Activated CD4-positive, alpha-beta T cell treated with anti-CD3 and anti-CD28 coated beads, Interleukin-2, amount 50 U/mL, for 24 hours (primary cell): ENCODE measurements at regions not wholly inside any gene's neighbourhood (a gene's known extent, or its start where the extent isn't known, plus 50 kb on each side); places are given as distances from the start of the nearest gene placed in this dataset.
"Not testable (repeated sequence)": the region's sequence is repeated elsewhere in the genome, so short reads cannot be mapped to it uniquely, and the experiment has no call there.

ENCODE experiments used
- DNase-seq, 2 donors: peaks; one replicate each; pipeline ENCODE4 v3.0.0-alpha.2; 2020; ENCODE audit warnings: low read depth in 1 of 2, low spot score in 1 of 2

DNA sequence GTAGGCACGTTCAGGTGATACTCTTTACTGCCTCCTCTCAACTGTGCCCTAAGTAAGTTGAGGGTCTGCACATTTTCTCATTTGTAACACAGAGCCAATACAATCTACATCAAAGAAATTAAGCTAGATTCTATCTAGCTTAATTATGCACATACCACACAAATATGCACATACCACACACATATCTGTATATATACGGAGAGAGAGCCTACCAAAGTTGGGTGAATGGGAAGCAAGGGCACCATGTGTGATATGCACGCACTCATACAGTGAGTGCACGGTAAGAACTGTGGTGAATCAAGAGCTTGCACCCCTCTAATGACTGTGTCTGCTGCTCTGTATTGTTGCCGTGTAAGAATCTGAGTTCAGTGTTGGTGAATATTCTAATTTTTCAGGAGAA is 314.9 kb downstream of the ZNF326 start:
- DNase-seq = no peak

DNA sequence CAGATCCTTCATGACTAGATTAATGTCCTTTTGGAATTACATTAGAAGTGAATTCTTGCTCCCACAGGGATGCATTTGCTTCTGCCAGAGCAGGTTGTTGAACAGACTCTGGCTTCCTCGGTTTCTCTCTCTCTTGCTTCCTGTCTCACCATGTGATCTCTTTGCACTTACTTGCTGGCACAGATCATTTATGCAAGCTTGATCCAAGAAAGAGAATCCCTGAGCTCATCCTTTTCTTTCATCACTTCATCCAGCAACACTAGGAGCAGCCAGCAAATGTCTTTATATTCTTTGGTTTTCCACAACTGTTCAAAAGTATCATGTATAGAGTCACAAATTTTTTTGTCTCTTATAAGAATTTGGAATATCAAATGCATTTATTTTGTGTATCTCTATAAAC is 313.5 kb downstream of the ZNF326 start:
- no peak for DNase-seq

DNA sequence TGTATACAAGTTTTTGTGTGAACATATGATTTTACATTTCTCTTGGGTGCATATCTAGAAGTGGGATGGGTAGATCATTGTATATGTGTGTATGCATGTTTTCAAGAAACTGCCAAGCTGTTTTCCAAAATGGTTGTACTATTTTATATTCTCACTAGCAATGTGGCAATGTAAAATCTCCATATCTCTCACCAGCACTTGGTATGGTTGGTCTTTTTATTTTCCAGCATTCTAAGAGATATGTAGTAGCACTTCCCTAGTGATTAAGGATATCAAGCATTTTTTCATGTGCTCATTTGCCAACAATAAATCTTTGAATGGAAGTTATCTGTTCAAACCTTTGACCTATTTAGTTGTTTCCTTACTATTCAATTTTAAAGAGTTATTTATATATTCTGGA is 310.7 kb downstream of the ZNF326 start:
- no peak for DNase-seq

- no peak for DNase-seq
These were observed 301.4 kb downstream of the ZNF326 start for GRCh38 chr1:90296327-90296726.

- DNase-seq = no peak
These were observed 300.6 kb downstream of the ZNF326 start for GRCh38 chr1:90295534-90295933.

DNA sequence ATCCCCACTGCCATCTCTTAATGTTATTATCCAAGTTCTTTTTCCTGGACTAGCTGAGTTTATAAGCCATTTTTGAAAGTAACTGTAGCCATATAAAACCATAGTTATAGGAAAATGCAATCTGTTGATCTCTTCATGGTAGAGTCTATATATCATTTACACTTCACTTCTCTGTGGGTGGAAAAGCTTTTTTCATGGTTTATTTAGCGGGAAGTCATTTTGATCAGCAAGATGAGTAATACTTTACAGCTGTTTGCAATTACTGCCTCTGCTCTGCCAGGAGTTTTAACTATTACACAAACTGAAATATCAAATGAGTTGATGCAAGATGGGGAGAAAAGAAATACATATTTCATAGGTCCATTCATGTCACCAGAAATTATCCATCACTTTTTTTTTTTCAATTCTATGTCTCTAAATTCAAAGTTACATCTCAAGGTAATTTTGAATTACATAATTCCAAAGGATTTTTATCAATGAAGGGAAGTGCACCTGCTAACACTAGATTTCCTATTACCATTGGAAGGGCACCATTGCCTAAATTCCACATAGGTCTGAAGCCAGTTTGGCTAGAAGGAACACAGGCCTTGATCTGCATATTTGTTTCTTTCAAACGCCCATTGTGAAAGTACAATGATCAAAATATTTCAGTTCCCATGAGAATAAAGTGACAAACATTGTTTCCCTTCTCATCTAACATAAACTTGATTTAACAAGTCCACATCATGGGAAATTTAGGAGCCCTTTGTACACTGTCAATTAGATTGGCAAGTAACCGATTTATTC is 296.7 kb downstream of the ZNF326 start:
- DNase-seq = no peak

DNA sequence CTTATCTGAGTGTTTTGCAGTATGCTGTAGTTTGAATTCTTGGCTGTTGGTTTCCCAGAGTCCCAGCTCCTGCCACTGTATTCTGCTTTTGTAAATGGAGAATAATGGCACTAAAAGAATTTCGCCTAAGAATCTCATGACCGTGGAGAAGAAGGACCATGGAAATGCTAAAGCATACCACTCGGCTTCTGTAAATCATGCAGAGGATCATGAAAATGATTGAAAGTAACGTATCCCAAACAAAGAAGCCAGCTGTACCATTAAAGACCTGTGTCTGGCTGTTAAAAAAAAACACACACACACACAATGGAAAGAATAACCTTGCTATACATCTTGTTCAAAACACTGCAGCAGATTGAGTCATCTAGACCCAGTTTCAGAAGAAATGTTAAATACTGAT is 287.9 kb downstream of the ZNF326 start:
- DNase-seq = no peak

- not testable (repeated sequence) for DNase-seq
These were observed 287.0 kb downstream of the ZNF326 start for GRCh38 chr1:90281886-90282285.

DNA sequence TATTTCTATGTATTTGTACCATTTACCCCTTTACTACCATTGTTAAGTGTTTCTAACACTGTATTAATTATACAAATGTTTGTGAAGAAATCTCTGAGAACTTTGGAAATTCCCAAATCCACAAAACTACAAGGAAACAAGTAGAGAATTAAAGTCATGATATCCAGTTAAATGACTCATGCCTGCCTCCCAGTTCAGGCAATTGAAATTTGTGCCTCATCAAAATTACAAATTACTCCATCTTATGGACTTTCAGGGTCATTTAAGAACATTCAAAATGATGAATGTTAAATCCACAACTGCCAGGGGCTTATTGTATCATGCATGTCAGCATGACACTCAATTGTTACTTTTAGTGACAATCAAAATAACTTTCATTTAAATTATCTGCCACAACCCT is 282.4 kb downstream of the ZNF326 start:
- no peak for DNase-seq

- DNase-seq = no peak
These were observed 279.5 kb downstream of the ZNF326 start for GRCh38 chr1:90274376-90274775.

- DNase-seq = no peak
These were observed 278.4 kb downstream of the ZNF326 start for GRCh38 chr1:90273241-90273774.

- no peak for DNase-seq
These were observed 267.9 kb downstream of the ZNF326 start for GRCh38 chr1:90262791-90263190.

DNA sequence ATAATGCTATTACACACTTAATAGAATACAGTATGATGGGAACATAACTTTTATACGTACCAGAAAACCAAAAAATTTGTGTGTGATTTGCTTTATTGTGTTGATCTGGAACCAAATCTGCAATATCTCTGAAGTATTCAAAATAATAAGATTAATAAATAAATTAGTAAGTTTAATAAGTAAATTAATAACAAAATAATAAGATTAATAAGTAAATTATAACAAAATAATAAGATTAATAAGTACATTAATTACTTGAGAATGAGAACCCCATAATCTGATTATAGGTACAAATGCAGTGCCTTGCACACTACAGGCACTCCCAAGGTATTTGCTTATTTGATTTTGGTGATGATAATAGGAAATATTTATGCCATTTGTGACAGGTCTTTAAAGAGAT is 267.4 kb downstream of the ZNF326 start:
- DNase-seq = no peak

- no peak for DNase-seq
These were observed 251.2 kb downstream of the ZNF326 start for GRCh38 chr1:90246069-90246468.

GRCh38 chr1:90236493-90236892 is 241.6 kb downstream of the ZNF326 start:
- no peak for DNase-seq

- no peak for DNase-seq
These were observed 228.5 kb downstream of the ZNF326 start for GRCh38 chr1:90223401-90223800.

- DNase-seq = no peak
These were observed 226.2 kb downstream of the ZNF326 start for GRCh38 chr1:90220941-90221693.

- DNase-seq = no peak
These were observed 225.6 kb downstream of the ZNF326 start for GRCh38 chr1:90220496-90220895.

GRCh38 chr1:90219166-90219871 is 224.4 kb downstream of the ZNF326 start:
- DNase-seq = not testable (repeated sequence)

GRCh38 chr1:90210633-90211491 is 216.0 kb downstream of the ZNF326 start:
- no peak for DNase-seq

DNA sequence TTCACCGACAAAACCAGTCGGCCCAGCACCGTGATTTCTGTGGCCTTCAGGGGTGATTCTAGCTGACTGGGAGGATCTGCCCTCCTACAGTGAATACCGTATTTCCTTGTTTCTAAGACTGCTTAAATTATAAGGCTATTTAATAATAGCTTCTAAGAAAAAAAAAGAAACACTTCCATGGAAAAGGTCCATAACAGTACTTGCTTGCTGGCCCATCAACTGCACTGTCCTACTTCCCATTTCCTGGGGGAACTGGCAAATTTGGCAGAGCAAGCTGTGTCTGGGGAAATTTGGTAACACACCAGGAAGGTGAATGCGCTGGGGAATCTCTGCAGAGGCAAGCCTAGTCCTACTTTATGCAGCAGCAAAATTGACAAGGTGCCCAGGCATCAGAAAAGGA is 214.0 kb downstream of the ZNF326 start:
- no peak for DNase-seq
